COR-L47 (cell line): ENCODE measurements at regions not wholly inside any gene's neighbourhood (a gene's known extent, or its start where the extent isn't known, plus 50 kb on each side); places are given as distances from the start of the nearest gene placed in this dataset.
"Not testable (repeated sequence)": the region's sequence is repeated elsewhere in the genome, so short reads cannot be mapped to it uniquely, and the experiment has no call there.

ENCODE experiments used
- DNase-seq: peaks from one replicate; lab custom pipeline; 2025; lab: John Stamatoyannopoulos, UW

DNA sequence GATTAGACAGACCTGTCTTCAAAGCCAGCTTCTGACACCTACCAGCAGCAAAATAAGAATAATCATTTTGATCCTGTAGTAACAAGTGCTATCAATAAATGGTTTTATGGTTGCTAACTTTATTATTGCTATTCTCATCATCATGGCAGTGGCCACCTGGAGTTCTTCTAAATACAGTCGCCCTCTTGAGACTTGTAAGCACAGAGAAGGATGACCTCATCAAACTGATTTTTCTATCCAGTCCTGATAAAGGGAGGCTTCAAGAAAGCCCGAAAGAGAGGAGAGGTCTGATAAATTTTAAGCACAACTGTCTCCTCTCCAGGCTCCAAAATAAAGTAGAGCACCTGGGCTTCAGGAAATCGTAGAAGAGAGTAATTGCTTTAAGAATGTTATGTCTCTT, 286.4 kb downstream of the USP46 start:
- DNase-seq, result no peak

DNA sequence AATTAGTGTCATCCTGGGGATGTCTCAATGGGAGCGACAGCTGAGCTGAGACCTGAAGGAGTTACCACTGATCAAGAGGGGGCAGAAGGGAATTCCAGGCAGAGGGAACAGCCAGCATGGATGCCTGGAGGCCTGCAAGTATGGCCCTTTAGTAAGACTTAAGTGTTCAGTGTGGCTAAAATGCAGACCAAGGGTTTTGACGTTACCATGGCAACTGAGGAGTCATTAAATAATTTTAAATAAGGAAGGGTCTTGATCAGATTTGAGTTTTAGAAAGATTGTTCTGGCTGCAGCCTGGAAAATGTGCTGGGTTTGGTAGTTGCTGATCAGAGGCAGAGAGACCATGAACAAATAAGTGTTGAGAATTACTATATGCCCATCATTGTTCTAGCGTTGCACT, 285.5 kb downstream of the USP46 start:
- DNase-seq, result no peak

DNA sequence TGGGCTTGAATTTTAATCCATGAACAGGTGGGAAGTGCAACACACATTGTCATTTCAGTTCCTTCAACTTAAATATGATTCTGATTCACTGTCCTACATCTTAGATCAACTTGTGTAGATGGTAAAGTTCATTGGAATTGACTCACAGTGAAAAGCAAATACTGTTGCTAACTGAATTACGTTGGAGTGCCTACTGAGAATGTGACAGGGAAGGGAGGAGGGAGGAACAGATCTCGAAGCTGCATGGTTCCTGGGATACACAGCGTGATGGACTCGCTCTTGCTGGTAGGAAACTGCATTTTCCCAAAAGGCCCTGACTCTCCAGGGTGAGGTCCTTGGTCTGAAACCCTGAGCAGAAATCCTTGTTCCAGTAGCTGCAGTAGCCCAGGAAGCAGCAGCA, 284.2 kb downstream of the USP46 start:
- no peak for DNase-seq

DNA sequence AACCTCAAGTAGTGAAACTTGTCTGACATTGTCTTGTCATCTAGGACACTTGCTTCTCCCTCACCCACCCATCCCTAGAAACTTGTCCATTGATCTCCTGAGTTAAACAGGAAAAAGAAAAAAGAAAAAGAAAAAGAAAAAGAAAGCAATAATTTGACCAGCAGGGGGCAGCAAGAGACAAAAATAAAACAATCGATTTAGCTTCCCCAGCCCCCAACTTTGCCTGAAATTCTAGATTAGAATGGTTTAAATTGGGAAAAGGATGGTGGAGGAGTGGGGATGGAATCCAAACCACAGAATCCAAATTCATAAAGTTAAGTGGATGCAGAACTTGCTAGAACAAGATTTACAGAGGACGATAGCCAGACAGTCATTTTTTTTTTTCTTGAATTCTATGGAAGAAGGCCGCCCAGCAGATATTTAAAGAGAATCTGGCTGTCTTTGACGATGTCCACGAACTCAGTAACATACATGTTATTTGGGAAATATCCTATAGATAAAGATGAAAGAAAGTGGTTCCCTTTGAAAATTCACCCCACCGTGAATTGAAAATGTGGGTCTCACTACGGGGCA, 282.9 kb downstream of the USP46 start:
- peak; percentile 60 for DNase-seq

DNA sequence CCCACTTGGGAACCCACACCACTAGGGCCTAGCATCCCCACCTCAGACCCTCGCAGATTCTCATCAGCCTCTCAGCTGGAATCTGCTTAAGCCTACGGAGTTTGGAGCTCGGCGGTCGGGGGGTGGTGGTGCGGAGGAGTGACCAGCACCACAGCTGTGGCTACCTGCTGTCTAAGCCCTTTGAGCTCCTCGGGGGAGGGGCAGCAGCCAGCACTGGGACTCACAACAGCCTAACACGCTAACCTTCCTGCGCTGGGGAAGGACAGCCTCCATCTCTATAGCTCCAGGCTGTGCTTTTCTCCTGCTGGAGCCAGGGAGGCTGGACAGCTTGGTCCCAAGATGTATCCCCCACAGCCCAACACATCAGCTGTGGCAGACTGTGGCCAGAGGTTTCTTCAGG, 281.5 kb downstream of the USP46 start:
- DNase-seq, result no peak

DNA sequence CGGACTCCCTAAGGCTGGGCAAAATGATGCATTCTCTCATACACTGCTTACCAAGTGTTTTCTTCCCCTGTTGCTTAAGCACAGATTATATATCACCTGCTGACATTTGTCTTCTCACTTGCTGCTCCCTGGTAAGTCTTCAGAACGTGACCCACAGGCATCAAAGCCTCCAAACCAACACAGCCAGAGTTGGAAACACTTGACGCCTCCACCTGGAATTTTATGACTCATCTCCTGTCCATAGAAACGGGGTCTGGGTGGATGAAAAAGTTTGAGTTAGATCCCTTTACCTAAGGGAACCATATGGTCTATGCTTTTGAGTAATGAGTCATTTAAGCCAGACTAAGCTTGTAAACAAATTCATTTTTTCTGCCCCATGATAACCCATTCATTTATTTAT, 251.6 kb downstream of the USP46 start:
- DNase-seq, result no peak

DNA sequence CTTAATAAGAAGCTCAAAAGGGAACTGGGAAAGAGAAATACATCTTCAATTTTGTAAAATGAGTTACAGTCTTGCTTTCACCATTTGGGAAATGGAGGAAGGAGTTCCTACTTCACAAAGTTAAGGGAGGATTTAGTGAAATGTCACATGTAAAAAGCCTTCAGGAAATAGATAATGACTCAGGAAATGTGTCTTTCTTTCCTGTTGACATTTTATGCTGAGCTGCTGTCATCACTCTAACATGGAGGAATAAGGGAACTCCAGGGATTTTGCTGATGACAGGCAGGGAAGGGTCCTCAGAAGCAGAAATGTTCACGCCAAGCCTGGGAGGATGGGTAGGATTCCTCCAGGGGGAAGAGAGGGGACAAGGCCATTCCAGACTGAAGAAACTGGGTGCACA, 251.1 kb downstream of the USP46 start:
- no peak for DNase-seq

DNA sequence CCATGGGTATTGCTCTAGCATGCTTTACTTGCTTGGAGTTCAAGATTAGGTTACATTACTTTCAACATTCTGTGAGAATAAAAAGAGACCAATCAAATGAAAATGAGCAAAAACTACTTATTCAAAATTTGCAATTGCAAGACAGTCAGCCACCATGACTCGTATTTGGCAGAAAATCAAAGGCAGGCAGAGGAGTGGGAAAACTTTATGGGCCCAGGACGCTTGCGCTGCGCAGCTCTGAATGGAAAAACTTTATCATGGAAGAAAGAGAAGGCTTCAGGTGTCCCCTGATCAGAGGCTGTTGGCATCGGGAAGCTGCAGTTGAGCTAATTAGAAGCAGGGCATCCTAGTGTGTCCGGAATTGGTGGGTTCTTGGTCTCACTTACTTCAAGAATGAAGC, 250.6 kb downstream of the USP46 start:
- DNase-seq, result no peak

DNA sequence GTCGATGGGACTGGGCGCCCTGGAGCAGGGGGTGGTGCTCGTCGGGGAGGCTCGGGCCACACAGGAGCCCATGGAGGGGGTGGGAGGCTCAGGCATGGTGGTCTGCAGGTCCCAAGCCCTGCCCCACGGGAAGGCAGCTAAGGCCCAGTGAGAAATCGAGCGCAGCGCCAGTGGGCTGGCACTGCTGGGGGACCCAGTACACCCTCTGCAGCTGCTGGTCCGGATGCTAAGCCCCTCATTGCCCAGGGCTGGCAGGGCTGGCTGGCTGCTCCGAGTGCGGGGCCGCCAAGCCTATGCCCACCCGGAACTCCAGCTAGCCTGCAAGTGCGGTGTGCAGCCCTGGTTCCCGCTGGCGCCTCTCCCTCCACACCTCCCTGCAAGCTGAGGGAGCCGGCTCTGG, 249.3 kb downstream of the USP46 start:
- not testable (repeated sequence) for DNase-seq

DNA sequence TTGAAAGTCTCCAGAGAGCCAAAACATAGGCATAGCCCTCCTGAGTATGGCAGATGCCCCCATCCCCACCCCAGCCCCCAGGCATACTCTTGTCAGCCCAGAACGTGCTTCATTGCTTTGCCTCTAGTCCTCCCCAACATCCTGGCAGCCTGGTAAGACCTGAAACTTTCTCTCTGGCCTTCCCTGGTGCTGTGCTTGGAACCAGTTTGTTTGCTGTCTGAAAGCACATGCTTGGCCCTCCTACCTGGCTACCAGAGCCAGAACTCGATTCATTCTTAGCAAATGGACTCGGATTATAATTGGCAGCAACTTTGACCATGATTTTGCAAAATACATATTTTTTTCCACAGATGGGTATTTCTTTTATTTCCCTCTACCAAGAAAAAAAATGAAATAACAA, 248.1 kb downstream of the USP46 start:
- no peak for DNase-seq

DNA sequence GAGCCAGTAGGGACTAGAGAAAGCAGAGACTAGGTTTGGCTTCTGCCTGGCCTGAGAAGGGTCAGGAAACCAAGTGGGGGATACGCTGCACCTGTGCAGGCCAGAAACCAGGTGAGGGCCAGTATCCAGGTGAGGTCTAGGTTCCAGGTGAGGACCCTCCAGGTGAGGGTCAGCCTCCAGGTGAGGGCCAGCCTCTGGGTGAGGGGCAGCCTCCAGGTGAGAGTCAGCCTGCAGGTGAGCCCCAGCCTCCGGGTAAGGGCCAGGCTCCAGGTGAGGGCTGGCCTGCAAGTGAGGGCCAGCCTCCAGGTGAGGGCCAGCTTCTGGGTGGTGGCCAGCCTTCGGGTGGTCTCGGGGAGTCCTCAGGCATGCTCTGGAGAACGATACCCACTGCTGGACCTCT, 238.8 kb downstream of the USP46 start:
- DNase-seq, result no peak

DNA sequence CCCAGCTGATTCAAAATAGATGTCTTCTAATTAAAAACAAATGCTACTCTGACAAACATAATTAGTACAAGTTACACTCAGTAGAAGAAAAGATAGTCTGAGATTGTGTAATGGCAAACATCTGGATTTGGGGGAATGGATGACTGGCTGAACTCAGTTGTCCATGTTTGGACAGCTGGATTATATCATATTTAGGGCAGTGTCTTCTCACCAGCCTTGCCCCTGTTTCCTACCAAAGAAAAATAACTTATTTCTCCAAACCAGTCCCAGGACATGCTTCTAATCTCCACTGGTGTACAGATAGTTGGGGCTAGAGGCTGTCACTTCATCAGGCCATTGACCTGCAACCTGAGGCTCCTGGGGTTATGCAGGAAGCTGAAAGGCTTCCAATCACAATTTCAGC, 237.3 kb downstream of the USP46 start:
- no peak for DNase-seq

DNA sequence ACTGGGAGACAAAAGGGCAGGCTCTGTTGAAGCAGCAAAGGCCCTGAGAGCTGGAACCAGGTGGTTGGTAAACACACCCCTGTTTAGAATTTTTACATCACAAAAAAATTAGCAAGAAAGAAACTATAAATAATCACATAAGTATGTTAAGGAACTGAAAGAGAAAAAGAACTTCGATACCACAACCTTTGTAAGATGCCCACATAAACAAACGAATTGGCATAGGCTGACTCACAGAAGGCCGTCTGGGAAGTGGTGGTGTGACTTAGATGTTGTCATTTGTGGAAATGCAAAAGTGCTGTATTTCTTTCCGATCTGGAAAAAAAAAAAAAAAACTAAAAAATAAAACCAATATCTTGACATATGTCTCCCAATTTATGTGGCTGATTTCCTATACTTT, 235.1 kb downstream of the USP46 start:
- no peak for DNase-seq

DNA sequence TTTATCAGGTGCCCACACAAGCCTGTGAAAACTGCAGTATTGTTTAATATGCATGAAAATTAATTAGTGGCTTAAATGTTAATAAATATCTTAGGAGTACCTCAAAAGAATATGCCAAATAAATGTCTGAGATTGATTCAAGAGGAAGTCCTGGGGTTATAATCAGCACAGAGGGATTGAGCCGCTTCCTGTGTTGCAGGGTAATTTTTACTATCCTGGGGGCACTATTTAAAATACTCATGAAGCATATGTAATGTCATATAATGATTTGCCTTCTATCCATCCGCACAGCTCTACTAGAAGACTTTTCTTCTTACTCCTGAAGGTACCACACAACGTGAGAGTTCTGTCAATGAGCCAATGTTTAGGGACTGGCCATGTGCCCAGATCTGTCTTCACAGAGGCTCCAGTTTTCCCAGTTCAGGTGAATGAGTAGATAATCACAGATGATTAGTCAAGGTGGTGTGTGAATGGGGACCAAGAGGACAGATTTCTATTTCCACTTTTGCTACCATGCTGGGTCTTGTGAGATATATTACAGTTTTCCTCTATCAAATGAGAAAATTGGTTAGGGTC, 233.3 kb downstream of the USP46 start:
- peak; percentile 92 for DNase-seq

DNA sequence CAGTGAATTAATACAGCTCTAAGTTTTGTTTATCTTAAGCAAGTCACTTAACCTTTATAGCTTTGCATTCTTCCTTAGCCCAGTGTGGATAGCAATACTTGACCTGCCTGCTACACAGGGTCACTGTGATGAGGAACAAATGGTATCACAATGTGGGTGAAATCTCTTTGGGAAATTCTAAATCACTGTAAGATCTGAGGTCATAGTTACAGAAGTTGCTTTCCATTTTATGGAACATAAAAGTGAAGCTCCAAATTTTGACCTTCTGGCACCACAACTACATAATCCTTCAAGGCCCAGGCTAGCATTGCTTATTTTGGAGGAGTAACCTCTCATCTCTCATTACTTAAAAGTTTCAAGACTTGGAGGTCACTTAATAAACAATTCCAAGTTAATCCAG, 227.7 kb downstream of the USP46 start:
- no peak for DNase-seq

DNA sequence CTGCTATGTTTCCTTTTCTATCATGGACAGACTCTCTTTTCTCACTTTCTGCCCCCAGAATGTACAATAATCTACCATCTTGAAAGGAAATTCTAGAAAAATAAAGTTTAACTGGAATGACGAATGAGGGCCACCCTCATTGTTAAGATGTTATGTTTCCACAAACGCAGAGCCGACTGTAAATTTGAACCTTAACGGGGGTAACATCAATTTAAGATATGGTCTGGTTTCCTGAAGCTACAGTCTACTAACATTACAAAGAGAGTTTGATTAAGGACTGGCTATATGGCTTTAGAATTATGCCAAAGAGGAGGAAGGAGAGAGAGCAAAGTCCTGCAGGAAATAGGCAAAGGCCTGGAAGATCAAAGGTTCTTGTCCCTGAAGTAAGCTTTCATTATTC, 227.2 kb downstream of the USP46 start:
- no peak for DNase-seq

DNA sequence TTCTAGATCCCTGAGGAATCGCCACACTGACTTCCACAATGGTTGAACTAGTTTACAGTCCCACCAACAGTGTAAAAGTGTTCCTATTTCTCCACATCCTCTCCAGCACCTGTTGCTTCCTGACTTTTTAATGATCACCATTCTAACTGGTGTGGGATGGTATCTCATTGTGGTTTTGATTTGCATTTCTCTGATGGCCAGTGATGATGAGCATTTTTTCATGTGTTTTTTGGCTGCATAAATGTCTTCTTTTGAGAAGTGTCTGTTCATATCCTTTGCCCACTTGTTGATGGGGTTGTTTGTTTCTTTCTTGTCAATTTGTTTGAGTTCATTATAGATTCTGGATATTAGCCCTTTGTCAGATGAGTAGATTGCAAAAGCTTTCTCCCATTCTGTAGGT, 216.6 kb downstream of the USP46 start:
- not testable (repeated sequence) for DNase-seq

DNA sequence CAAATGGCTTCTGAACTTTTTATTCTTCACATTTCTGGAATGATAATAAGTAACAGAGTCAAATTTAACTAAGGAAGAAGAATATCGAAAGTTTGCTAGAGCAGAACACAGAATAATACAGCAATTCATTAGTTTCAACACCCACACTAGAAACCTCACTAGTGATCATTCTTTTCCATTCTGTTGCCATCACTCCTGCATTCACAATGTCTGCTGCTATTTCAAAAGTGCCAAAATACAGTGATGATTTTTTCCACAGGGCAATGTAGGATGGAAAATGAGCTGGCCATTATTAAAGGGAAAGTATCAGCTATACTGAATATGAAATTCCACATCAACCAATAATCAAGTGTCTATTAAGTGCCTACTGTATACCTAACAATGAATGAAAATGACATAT, 186.7 kb downstream of the USP46 start:
- no peak for DNase-seq

DNA sequence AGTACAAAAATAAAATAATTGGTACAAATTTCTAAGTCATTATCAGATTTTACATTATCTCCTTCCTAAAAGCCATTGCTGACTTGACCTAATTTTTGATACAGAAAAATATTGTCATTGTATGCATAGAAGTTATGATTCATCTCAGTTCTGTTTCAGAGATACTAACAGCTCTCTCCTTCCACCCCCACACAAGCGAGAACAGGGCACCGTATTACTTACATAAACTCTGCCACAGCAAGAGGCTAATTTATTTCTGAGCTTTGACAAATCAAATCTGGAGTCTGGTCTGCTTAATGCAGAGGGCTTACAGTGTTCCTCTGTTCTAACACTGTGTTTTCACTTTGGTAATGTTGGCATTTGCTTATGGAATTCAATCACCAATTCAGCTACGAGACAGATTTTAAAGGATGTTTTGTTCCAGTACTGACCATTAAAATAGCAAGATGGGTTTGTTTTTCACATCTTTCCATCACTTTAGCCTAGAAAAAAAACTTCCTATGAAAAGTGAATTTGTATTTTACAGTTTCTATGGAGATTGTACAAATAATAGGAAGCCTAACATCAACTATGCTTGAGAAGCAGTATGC, 181.8 kb downstream of the USP46 start:
- DNase-seq, result no peak

DNA sequence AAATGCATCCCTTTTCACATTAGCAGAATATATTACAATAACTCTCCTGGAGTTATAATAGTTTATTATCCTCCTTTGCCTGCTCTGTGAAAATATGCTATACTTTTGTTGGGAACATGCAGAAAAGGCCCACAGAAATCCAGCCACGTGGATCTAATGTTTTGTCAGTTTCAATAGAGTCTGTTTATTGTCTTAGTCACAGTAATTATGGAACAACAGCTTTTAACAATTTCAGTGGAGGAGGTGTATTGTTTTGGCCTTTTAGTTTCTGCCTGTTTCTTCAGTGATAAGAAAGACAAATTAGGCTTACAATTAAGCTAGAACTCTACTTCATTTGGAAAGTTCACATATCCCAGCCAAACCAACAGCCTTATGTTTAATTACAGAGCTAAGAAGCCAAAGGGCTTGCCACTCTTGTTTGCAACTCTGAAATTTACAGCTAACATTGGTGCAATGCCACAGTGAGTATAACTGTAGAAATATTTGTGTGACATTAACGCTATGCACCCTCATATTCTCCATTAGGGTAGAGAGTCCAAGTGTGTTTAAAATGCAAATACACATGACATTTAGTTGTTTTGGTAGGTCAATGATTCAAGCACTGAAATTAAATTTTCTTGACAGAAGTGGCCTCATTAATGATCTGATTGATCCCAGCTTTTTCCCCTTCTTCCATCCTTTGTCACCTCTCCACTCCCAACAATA, 175.8 kb downstream of the USP46 start:
- DNase-seq, result no peak

DNA sequence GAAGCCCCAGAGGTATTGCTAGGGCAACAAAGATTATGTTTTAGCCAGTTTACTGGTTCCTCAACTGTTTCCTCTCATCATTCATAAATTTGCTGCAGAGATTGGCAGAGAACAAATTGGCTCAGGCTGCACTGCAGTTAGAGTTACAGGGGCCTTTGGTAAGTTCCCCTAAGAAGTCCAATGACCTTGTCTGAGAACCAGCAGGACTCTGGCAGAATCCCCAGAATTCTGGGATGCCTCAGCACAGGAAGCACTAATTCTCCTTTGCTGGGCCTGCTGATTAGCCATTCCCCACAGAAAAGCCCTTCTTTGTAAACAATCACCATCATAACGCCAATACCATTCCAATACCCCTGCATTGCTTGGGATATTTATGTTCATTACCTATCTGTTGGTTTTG, 151.3 kb downstream of the USP46 start:
- peak; percentile 34 for DNase-seq

DNA sequence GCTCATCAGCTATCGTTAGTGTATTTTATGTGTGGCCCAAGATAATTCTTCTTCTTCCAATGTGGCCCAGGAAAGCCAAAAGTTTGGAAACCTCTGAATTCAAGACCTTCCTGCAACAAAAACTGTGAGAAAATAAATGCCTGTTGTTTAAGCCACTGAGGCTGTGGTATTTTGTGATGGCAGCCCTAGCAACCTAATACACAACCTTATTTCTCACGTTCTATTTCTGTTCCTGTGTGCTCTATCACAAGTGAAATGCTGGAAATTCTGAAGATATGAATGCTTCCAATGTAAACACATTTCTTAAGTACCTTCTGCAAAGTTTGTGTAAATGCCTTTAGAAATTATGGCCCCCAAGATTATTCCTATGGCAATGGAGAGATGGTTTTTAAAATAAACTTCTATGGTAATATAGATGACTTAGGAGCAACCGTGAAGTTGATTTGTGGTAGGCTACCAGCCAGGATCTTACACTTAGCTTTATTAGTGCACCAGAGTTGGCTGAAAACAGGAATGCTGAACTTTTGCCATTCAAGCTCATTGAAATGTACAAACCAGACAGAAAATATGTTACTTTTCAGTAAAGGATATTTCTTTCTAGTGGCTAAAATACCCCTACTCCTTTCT, 148.0 kb downstream of the USP46 start:
- no peak for DNase-seq

DNA sequence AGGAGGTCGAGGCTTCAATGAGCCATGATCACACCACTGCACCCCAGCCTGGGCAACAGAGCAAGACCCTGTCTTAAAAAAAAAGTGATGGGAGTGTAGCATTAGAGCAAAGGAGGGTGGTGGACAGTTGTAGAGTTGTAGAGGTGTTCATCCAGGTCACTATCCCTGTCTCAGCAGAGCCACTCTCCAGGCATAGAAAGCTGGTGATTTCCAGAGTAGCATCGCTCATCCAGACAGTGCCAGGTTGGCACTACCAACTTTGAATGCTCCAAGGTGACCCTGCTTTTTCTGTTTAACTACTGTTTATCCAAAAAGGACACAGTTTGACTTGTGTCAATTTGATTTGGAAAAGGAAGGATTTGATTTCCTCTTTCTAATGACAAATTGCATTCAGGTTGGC, 147.3 kb downstream of the USP46 start:
- DNase-seq, result no peak
